Fibroblast of skin of right biceps (primary cell): ENCODE measurements at regions not wholly inside any gene's neighbourhood (a gene's known extent, or its start where the extent isn't known, plus 50 kb on each side); places are given as distances from the start of the nearest gene placed in this dataset.
A peak's percentile ranks its signal among the peaks of the same experiment; 100 is the strongest.

Experiments
- DNase-seq: peaks from one replicate; pipeline ENCODE4 v3.0.0-alpha.2; 2013

GRCh38 chr5:27414099-27414498 lies 375.7 kb upstream of the CDH9 start:
- DNase-seq = no peak

GRCh38 chr5:27412384-27412783 lies 374.0 kb upstream of the CDH9 start:
- no peak for DNase-seq

GRCh38 chr5:27406020-27406419 lies 367.6 kb upstream of the CDH9 start:
- no peak for DNase-seq

GRCh38 chr5:27403243-27403882 lies 365.0 kb upstream of the CDH9 start:
- DNase-seq = peak; percentile 23

DNA sequence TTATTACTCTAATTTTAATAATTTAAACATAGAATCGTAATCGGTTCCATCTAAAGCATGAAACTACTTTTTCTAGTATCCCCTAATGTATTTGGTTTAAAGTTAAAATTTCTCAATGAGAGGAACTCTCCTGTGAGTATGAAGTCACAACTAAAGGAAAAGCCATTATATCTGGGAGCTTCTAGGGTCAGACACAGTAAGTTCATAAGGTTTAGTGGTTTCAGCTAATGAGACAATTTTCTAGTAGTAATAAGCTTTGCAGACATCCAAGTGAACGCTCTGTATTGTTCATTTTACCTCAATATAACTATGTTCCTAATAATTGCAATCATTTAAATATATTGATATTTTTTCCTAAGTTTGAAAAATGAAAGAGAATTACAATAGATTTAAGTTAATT lies 364.4 kb upstream of the CDH9 start:
- no peak for DNase-seq

GRCh38 chr5:27396998-27397397 lies 358.6 kb upstream of the CDH9 start:
- DNase-seq = no peak

GRCh38 chr5:27392716-27393115 lies 354.3 kb upstream of the CDH9 start:
- no peak for DNase-seq

DNA sequence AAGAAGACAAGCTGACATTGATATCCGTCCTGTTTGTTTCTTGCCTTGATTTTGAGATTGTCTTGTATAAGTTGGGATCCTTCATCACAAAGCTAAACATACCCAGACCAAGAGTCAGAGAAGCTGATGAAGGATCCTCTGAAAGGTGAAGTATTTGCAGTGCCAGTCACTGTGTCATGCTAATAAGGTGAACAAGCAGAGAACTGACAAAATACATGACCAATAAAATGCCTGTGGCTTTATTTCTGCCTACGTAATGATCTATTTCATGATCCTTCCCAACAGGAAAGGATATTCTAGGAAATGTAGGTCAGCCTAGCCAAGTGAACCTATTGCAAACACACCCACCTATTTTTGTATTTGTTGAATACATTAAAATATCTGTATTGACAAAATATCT lies 351.3 kb upstream of the CDH9 start:
- no peak for DNase-seq

DNA sequence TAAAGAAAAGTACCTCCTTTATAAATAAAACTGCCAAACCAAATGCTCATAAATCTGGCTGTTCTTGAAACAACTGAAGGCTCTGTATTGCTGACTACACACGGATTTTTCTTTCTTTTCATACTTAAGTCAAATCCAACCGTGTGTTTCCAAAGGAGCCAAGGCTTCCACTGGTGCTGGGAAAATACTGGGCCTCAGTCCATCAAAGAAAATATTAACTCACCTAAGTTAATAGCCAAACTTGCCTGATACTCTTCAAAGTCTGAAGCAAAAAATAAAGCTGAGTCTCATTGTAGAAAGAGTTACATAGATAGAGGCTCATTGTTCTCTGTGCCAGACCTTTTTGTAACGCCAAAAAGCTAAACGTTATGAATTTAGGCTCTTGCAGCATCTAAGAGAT lies 350.4 kb upstream of the CDH9 start:
- DNase-seq = no peak

DNA sequence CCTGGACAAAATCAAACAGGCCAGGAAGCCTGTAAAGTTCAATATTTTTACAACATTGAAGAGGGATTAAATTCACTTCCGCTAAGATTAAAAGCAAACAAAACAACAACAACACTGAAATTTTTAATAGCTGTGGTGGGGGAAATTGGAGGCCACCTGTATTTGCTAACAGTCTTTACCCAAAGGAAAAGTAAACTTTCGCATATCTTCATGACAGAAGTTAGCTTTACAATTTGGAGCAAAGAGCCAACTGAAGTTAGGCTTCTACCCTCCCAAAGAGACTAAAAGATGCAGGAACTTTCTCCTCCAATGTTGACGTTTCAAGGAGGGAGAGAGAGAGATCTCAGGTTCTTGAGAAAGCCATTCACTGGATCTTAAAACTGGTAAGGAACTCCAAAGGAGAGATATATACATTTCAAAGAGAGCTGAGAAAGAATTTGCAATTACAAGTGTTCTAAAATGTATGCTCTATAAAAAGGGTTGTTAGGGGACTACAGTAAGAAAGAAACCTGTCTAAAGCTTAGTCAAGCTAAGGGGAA lies 349.2 kb upstream of the CDH9 start:
- DNase-seq = no peak

DNA sequence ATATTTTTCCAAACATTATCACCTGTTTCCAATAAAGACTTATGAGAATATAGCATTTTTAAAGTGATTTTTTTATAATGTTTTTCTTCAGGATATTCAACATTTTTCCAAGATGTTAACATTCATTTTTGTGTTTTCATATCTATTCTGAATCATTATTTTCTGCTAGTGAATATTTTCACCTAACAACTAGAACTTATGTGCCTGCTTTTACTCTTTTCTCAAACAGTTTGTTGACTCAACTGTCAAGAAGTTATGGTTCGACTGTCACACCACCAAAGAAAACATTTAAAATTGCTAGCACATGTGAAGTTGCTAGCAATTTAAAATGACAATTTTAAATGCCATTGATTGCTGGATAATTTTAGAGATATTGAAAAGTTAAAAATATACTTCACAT lies 343.3 kb upstream of the CDH9 start:
- DNase-seq = peak; percentile 44

GRCh38 chr5:27377626-27378025 lies 339.2 kb upstream of the CDH9 start:
- DNase-seq = no peak

- no peak for DNase-seq
Observed at GRCh38 chr5:27353970-27354369, 315.6 kb upstream of the CDH9 start.

GRCh38 chr5:27353540-27353939 lies 315.2 kb upstream of the CDH9 start:
- no peak for DNase-seq

DNA sequence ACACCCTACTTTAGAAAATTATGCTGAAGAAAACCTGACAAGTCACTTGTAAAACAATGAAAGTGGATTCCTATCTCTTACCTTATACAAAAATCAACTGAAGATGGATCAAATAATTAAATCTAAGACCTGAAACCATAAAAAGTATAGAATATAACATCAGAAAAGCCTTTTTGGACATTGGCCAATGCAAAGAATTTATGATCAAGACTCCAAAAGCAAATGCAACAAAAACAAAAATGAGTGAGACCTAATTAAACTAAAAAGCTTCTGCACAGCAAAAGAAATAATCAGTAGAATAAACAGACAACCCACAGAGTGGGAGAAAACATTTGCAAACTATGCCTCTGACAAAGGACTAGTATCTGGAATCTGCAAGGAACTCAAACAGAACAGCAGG lies 303.0 kb upstream of the CDH9 start:
- DNase-seq = no peak

GRCh38 chr5:27336817-27337216 lies 298.4 kb upstream of the CDH9 start:
- no peak for DNase-seq

GRCh38 chr5:27328480-27328879 lies 290.1 kb upstream of the CDH9 start:
- peak; percentile 89 for DNase-seq

DNA sequence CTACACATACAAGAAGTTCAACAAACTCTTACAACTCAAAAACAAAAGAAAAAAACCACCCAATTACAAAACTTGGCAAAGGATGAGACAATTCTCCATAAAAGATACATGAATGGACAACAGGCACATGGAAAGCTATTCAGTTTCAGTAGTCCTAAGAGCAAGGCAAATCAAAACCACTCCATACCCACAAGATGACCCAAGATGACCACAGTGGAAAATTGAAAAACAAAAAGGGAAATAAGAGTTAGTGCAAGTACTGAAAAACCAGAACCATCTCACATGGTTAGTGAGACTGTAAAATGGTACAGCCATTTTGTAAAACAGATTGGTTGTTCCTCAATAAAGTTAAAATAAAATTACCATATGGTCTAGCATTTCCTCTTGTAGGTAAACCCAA lies 287.1 kb upstream of the CDH9 start:
- no peak for DNase-seq

DNA sequence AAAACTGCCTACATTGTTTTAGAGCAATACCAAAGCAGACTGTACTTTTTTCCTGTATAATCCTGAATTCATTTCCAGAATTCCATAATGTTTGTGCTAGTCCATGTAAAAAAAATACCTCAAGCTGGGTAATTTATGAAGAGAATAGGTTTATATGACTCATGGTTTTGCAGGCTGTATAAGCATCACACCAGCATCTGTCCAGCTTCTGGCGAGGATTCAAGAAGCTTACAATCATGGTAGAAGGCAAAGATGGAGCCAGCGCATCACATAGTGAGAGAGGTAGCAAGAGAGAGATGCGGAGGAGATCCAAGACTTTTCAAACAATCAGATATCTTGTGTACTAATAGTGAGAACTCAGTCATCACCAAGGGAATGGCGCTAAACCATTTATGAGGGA lies 280.3 kb upstream of the CDH9 start:
- peak; percentile 45 for DNase-seq

DNA sequence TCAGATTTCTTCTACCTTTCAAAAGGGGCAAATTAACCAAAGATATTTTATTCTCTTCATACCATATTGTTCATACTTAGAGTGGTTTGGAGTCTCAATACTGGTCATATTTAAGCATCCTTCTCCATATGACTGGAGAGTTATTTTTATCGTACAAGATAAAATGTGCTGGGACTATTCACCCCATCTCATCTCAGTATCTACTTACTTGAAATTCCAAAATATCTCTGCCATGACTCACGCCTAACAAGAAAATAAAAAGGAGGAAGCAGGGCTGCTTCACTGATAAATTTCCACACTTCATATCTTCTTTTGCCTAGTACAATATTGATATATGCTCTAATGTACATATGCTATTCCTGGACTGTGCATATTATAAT lies 277.9 kb upstream of the CDH9 start:
- peak; percentile 94 for DNase-seq

- DNase-seq = peak; percentile 88
Observed at GRCh38 chr5:27315363-27316270, 277.2 kb upstream of the CDH9 start.

GRCh38 chr5:27313549-27313948 lies 275.2 kb upstream of the CDH9 start:
- DNase-seq = no peak

DNA sequence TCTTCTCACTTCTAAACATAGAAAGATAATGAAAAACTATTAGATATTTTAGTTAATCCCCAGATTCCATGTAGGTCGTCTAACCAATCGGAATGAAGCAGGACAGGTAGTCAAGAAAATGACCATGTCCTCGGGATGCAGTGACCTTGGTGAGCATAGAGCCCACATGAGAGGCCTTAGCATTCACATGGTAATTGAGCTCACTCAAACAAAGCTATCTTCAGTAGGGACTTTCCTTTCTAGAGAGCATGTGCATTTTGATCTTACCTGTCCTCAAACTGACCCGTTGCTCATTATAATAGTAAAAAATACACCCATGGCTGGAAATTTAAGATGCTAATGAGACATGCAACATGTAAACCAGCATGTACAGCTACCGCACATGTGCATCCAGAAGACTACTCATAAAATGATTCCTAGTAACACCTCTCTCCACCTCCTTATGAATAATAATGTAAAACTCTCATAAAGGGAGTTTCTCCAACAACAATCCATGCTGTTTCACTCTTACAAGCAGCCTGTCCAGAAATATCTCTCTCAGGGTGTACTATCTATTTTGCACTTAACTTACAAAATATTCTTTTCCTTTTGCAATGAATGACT lies 274.0 kb upstream of the CDH9 start:
- no peak for DNase-seq

DNA sequence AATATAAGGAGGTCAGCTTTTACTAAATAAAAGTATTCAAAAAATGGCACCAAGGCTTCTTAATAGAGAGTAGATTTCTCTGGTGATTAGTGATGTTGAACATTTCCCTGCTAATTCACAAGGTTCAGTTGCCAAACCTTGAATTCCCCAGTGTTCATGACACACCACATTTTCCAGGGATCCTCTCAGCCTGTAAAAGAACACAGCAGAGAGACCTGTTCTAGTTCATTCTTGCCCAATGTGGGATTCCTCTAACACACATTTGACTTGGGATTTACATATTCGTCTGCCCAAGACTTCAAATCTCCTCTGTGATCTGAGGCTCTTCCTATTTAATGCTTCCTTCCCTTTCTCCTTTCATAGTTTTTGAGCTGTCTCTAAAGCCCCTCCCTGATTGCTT lies 273.2 kb upstream of the CDH9 start:
- peak; percentile 67 for DNase-seq
